Fibroblast of the conjunctiva (primary cell): ENCODE measurements at regions not wholly inside any gene's neighbourhood (a gene's known extent, or its start where the extent isn't known, plus 50 kb on each side); places are given as distances from the start of the nearest gene placed in this dataset.

ENCODE experiments used
- DNase-seq: peaks from one replicate; pipeline ENCODE4 v3.0.0-alpha.2; 2010; ENCODE audit warnings: low read depth

DNA sequence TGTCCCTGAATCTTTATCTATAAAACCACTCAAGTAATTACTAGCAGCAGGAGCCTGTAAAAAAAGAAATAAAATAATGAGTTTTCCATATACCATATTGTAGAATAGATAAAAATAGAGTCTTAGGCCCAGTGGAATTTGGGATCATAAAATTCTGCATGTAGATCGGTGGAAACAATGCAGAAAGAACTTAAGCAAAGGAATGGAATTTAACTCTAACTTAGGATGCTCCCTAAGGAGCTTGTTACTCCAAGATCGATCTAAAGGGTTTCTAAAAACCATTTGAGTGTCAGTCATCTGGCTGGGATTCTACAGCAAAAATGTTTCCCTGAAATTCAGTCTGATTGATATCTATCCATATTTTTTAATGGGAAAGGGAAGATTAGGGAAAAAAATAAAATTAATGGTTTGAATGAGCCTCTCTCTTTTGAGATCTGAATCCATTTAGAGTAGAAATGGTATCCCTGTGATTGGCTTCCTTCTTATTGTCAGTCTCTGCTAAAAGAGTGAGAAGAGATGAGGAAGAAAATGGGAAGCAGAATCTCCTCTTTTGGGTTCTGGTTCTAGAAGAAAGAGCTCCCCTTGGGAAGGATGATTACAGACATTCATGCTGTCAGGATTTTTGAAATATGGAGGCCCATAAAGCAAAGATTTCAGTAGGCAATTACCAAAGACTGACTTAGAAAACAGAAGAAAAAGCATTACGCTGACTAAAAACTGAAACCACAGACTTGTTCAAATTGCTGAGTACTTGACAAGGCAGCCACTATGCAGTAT, 564.3 kb upstream of the MARCKS start:
- DNase-seq: no peak

DNA sequence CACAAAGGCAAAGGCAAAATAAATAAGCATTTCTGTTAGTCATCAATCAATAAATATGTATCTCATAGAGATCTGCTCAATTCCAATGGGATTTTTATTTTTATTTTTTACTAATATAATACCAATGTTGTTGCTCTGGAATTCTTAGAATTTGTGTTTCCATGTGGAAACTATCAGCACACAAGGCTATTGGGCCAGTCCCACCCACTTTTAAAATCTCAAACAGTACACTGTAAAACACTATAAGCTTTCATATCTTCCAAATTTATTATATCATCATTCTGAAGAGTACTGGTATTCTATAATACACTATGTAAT, 563.8 kb upstream of the MARCKS start:
- no peak for DNase-seq

DNA sequence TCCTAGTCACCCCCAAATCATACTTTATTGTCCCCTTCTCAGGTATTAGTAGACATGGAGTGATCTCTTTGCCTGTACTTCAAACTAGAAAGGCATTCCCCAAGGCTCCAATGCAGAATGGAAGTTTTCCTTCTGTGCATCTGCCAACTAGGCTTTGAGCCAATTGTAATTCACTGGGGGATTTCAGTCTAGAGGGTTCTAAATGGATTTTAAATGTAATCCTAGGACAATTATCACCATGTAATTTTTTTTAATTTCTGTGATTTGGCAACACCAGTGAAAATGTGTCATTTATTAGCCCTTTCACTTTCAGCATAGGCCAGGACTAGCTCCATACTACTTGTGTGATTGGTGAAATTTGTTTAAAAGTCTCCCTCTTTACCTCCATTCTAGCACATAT, 557.6 kb upstream of the MARCKS start:
- no peak for DNase-seq

DNA sequence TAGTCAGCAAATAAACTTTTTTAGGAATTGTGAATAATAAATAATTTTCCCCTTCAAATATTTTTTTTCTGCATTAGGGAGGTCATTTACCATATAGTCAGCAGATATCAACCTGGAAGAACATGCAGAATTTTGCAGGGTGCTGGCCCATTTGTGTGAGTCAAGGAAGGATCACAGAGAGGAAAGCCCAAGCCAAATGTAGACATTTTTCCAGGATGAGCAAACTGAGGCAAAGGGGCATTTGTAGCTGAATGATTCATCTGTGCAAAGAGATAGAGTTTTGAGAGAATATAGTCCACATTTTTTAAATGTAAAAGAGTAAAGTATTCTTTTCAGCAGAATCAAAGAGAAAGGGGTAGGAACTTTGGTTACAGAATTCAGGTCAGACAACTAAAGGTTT, 555.5 kb upstream of the MARCKS start:
- no peak for DNase-seq

DNA sequence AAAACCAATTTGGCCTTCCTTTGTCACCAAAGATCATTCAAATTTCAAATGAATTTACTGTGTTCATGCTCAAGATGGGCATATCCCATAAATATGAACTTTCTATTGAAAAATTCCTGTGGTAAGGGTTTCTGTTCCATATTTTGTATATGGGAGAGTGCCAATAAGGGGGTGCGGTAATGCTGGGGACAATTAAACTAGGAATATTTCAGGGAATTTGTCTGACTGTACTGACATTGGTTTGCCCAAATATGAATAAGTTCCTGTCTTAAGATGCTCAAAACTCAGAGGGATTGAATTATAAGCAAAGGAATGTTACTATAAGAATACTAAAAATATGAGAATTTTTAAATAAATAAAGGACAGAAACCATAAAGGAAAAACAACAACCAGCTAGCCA, 553.0 kb upstream of the MARCKS start:
- no peak for DNase-seq

DNA sequence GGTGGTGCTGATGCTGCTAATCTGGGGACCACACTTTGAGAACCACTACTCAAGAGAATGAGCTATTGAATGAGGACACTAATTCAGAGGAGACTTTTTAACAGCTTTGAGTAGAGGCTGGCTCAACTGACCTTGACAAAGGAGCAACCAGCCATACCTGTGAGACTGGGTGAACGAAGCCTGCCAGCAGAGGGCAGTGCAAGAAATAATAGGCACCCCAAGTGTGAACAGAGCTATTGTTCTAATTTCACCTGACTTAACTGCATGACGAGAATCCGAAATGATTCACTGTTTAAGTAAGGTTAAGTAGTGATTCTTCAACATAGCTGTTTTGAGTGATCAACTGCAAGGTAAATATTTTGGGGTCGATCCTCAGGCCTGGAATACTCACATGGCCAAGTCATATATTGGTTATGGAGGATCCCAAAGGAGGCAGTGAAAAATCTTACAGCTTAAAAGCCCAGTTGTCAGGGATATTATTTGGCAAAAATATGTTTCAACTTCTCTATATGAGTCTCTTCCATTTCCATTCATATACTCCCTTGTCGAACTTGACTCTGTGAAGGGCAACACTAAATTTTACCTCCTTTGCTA, 550.5 kb upstream of the MARCKS start:
- DNase-seq: no peak

DNA sequence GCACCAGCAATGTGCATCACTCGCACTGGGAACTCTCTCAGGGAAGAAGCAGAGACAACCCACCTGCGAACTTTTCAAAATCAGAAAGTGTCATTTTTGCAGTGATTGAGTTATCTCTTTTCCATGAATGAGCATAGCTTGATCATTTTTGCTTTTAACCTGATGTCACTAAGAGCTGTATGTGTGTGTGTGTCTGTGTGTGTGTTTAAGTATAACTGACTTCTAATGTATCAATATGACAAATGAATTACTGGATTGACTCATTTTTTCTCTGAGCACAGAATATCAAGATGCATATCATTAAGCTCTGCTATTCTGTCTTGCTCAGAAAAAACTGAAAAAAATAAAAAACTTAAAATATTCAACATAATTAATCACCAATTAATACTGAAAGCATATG, 548.9 kb upstream of the MARCKS start:
- DNase-seq: no peak

DNA sequence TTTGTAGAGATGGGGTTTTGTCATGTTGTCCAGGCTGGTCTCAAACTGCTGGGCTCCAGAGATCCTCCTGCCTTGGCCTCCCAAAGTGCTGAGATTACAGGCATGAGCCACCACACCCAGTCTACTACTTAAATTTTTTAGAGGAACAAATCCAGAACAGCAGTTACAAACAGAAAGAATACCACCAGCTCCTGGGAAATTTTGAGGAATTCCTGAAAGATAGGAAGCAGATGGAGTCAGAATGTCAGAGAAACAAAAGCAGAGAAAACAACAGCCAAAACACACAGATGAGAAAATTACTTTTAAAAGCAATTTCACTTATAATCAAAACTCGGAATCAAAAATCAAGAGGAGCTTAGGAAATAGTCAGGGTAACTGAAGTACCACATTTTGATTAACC, 543.3 kb upstream of the MARCKS start:
- DNase-seq: no peak

DNA sequence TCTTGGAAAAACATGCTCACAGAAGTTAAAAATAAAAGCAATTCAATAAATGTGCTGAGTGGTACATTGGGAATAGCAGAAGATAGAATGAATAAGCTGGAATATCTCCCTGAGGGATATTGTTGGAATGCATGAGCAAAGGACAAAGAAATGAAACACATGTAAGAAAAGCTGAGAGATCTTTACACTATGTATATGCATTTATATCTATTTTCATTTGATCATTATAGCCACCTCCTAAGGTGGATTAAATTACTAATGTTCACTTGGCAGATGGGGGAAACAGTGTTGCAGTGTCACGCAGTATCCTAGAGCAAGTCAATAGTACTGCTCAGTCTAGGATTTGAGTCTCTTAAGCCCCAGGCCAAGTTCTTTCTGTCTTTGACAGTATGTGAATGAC, 542.0 kb upstream of the MARCKS start:
- no peak for DNase-seq

DNA sequence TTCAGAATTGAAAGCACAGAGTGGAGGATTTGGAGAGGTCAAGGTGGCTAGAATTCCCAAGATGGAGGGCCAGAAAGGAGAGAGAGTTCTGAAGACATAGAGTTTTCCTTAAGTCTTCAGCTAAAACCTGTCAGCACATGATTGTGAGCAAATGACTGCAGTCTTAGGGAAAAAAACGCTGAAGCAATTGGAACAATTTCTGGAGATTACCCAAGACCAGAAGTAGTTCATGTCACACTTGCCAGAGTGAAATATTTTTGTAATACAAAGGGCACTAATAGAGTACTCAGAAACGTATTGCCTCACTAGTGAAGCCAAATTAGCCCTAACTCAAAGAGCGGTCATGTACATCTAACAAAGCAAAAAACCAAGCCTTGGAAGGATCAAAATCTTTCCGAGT, 541.3 kb upstream of the MARCKS start:
- DNase-seq: no peak

DNA sequence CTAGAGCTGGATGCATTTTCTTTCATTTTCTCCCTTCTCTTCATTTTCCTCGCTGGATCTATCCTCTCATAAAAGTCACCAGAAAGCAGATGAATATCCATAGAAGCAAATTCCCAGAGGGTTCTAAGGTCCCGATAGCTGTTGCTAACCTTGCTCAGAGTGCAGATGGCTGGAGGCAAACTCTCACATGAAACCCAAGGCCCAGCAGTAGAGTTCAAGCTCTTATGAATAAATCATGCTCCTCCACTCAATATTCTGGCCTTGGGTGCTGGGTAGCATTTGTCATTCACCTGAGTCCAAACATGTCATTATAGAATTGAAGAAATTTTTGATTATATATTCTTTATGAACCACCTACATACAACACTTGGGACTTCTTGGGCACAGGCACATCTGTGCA, 539.7 kb upstream of the MARCKS start:
- no peak for DNase-seq

DNA sequence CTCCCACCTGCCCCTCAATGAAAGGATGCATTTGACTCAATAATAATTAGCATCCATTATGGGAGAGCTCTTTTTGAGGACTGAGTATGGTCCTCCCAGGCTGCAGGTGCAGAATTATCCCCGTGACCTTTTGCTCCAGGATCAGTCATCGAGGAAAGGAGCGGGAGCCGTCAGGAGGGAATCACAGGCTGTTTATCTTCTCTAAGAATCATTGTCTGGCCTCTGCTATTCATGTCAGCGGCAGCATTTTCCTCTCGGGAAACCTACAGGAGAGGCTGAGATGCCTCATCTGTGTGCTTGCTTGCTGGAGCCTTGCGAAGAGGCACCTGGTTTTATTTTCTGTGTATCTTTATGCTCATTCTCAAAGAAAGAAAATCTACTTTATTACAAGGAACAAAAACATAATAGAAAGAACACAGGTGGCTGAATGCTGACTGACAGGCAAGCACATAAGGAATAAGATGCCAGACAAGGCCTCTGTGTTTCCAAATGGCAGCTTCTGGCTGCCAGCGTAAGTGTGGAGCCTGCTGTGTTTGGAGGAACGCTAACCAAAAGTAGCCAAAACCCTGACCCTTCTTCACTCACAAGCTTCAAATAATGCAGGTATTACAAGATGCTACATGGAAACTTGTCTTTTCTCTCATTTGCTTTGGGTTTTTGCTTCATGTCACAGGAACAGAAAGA, 539.1 kb upstream of the MARCKS start:
- no peak for DNase-seq

DNA sequence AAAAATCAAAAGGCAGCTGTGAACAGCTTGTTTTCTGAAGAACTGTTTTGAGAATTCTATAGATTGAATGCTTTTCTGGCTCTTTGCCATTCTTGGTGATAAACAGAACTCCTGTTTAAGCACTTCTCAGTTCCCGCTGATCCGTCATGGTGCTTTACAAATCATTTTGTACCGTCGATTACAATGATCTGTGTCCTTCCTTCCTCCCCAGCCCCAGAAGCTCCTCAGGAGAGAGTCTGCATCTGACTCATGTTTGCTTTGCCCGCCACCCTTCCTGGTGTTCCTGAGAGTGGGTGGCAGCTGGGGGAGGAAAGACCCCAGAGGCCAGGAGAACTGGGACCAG, 538.6 kb upstream of the MARCKS start:
- DNase-seq: no peak

DNA sequence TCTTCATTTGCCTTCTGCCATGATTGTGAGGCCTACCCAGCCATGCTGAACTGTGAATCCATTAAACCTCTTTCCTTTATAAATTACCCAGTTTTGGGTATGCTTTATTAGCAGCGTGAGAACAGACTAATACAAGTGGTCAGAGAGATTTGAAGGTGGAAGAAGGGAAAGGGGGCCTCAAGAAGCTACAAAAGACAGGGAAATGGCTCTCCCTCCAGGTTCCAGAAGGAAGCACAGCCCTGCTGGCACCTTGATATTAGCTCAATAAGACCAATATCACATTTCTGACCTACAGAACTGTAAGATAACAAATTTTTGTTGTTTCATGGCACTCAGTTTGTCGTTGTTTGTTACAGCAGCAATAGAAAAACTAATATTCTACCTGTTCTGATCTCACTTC, 536.5 kb upstream of the MARCKS start:
- DNase-seq: no peak

DNA sequence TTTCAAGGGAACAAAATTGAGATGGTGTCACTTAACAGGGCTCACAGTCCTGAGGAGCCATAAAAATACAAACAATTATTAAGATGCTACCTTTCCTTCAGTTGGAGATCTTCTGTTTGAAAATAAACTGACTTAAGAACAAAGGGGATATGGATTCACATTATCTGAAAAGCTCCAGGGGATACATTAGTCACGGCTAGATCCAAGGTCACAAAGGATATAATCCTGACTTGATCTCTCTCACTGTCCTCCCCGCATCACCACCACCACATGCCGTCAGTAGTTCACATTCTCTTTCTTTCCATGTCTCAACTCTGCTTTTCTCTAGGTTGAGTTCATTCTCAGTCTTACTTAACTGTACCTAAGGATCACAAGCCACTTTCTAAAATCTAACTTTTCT, 530.4 kb upstream of the MARCKS start:
- DNase-seq: no peak

DNA sequence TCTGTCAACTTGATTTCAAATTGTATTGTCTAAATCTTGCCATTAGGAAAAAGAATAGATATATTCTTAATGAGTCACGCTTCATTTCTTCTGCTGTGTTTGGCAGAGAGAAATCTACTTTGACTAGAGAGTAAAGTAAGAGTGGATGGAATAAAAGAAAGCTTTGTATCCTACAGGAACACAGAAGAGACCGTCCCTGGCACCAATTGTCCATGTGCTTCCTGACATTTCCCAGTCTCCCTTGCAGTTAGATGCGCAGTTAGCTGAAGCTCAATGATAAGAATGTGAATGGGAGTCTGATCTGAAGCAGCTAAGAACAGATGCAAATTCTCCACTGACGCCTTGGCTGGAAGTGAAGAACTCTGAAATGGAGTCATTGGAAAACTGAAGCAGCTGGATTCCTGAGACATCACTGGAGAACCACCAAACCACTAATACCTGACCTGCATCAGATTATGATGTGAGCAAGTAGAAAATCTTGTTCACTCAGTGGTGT, 528.2 kb upstream of the MARCKS start:
- DNase-seq: no peak

DNA sequence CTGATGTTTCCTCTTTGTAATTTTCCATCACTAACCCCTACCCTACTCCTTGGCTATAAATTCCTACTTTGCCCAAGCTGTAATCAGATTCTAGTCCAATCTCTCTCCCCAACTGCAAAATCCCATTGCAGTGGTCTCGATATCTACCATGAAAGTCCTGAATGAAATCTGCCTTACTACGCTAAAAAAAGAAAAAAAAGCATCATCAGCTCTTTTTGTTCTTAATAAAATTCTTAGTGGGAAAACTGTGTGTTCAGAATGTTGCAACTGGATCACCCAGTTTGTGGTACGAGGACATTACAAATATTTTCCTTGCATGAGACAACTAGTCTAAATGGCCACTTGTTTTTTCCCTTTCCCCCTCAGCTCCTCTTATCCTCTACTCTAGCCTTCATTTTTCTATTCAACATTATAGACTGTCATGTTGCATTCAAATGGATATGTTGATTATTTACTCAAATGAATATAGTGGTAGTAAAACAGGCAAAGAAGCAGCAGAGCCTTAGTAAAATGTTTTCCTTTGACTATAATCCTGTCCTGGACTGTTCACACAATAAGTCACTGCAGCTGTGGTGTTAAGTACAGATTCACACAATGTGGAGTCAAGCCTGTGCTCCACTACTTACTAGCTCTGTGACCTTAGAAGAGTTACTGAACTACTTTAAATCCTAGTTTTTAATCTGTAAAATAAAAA, 527.1 kb upstream of the MARCKS start:
- DNase-seq: no peak

DNA sequence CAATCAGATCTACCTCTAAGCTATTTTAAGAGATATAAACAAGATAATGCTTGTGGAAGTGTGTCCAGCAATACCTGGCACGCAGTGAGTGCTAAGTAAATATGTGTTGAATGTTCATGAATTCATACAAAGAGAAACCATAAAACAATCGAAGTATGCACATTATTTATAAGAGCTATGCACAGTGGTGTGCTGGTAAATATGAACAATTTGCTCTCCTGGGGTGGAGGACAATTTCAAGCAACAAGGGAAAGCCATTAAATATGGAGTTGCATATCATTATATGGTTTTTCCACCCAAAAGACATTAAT, 526.6 kb upstream of the MARCKS start:
- DNase-seq: no peak

DNA sequence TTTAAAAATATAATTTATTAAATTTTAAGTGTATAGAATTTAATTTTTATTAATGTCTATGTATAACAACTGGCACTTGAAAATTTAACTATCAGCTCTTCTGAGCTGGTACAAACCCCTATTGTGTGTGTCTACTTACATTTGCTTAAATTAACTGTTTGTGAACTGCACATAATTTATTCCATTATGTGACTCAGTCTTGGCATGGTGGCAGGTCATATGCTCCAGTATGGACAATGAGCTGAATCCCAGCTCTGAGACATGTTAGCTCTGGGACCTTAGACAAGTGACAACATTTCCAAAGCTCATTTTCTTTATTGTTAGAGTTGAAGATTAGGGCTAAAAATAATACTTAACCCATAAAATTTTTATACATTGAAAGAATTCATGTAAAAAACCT, 526.1 kb upstream of the MARCKS start:
- DNase-seq: no peak

DNA sequence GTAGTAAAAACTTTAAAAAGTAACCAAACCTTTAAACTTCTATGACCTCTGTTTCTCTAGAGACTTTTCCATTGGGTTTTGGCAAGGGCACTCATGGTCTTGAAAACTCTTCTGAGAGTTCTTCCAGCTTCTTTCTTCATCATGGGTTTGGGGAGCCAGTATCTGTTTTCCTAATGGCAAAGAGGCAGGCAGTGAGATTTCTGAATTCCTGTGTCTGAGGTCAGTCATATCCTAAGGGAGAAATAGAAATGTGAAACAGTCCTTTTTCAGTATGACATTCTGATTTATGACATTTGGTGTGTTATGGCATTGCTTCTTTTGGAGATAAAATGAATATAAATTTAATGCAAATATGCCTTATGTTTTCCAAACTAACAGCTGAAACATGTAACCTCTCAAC, 518.5 kb upstream of the MARCKS start:
- DNase-seq: no peak

DNA sequence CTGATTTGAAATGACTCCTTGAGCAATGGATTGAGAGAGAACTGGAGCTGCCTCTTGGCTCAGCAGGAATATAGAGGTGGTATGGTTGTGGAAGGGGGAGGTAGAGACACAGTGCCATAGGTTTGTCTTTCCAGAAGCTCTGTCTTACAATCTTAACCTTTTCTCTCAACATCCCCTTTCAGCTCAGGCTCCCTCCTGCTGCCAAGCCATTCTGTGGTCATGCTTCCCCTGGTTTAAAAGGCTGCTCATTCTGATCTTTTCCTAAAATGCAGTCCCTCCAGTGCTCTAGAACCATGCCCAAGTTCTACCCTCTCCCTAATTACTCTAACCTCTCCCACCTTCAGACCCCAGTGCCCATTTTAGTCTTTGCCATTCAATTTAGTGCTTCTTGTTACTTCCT, 517.9 kb upstream of the MARCKS start:
- DNase-seq: no peak

DNA sequence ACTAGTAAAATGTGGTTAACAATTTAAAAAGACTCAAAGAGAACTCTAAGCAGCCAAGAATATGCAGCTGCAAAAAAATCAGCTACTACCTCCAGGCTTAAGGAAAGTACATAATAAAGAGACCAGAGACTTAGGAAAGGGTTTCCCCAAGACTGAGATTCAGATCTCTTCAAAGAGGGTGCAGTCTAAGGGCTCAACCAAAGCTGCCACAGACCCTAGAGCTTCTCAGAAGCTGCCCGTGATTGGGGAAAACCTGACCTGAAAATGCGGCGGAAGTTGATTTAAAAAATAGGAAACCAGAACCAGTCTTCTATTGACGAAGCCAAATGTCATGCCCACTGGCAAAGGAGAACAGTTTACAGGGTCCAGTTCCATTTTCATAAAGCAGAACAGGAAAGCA, 516.8 kb upstream of the MARCKS start:
- DNase-seq: no peak

DNA sequence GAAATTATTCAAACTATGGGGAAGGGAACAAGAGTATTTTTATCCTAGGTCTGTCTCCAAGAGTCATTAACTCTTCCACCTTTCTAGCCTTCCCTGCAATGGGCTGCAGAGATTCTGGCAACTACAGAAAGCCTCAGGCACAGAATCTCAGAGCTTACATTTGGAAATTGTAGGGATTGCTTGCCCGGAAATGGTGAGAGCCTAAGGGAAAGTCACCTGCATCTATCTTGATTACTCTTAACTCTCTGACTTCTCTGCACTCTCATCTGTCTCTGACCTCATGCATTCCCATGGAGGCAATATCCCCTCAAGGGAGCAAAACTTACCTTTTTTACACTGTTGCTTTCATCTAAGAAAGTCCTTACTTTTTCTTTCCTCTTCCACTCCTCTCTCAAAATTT, 513.2 kb upstream of the MARCKS start:
- no peak for DNase-seq
